HepG2 (cell line): ENCODE measurements at regions not wholly inside any gene's neighbourhood (a gene's known extent, or its start where the extent isn't known, plus 50 kb on each side); places are given as distances from the start of the nearest gene placed in this dataset.

Experiments
- ATAC-seq: fragments of 200-7000 bp; cut with Tn5 transposase; 3 replicates; pipeline ENCODE4 v1.9.1; 2020; ENCODE audit warnings: mild to moderate bottlenecking, moderate library complexity
- BruUV-seq: library from RNA; stranded (reverse); fragments of 400-500 nt; replicated peaks from 2 replicates; lab custom pipeline; 2021; lab: Mats Ljungman, UMichigan
- CTCF ChIA-PET: fragments of 300-600 bp; formaldehyde crosslinking; extraction: SDS; loops from one replicate; lab custom pipeline; 2021; ENCODE audit warnings: low total read pairs, inconsistent platforms, low intra/inter-chr PET ratio; lab: Yijun Ruan, JAX
- POLR2A ChIA-PET: fragments of 350-600 bp; sonication (Branson Sonifier 250); formaldehyde crosslinking; loops from one replicate; lab custom pipeline; 2020; ENCODE audit warnings: antibody characterized with exemption, inconsistent platforms; lab: Yijun Ruan, JAX
- DNase-seq: peaks from one replicate; pipeline ENCODE4 v3.0.0-alpha.2; 2015; ENCODE audit warnings: low spot score
- FAIRE-seq: peaks from 3 replicates; lab custom pipeline; 2011; peaks lifted over from hg19 to GRCh38; lab: Jason Lieb, UNC
- H2AFZ ChIP-seq: one replicate; pipeline ENCODE4 v1.6.1; 2011; ENCODE audit warnings: low read length, inconsistent platforms
- H3K27ac ChIP-seq: fragments of 300-600 bp; 3 replicates; pipeline ENCODE4 v1.8.0; 2011; ENCODE audit warnings: mixed run types, mild to moderate bottlenecking, mixed read lengths, low read length, inconsistent platforms; ENCODE audit not compliant: insufficient read depth; ENCODE audit errors: extremely low read length
- H3K27me3 ChIP-seq, 2 experiments: fragments of 200-600 bp in 1 of 2; 2 replicates in 1 of 2; 3 replicates in 1 of 2; pipeline versions ENCODE4 v1.6.0 to v1.8.0; 2011; ENCODE audit warnings: low read length in 2 of 2, mild to moderate bottlenecking in 2 of 2, moderate library complexity in 2 of 2, inconsistent platforms in 1 of 2; ENCODE audit not compliant: insufficient read depth in 2 of 2, control insufficient read depth in 1 of 2
- H3K36me3 ChIP-seq, 2 experiments: fragments of 200-600 bp in 1 of 2; replicated peaks in 1 of 2; 2 replicates in 1 of 2; 3 replicates in 1 of 2; pipeline versions ENCODE4 v1.5.1 to v1.8.0; 2011; ENCODE audit warnings: low read length in 2 of 2, inconsistent platforms in 1 of 2; ENCODE audit not compliant: insufficient read depth in 2 of 2, control insufficient read depth in 1 of 2
- H3K4me1 ChIP-seq: 2 replicates; pipeline ENCODE4 v1.5.1; 2012; ENCODE audit warnings: low read length, inconsistent platforms; ENCODE audit not compliant: insufficient read depth
- H3K4me2 ChIP-seq: 2 replicates; pipeline ENCODE4 v1.6.0; 2011; ENCODE audit warnings: low read depth, low read length, inconsistent platforms
- H3K4me3 ChIP-seq, 3 experiments: fragments of 200-600 bp in 1 of 3; sonication (generic), shearing (Covaris generic) in 1 of 3; replicated peaks in 1 of 3; 2 replicates each; pipeline ENCODE4 v1.5.1; 2011 to 2016; ENCODE audit warnings: low read length in 3 of 3, inconsistent platforms in 2 of 3, low read depth in 2 of 3, mild to moderate bottlenecking in 2 of 3, control low read depth in 1 of 3, mixed read lengths in 1 of 3; ENCODE audit not compliant: insufficient read depth in 1 of 3
- H3K79me2 ChIP-seq: one replicate; pipeline ENCODE4 v1.6.1; 2011; ENCODE audit warnings: low read length, inconsistent platforms; ENCODE audit not compliant: insufficient read depth
- H3K9ac ChIP-seq: 2 replicates; pipeline ENCODE4 v1.6.0; 2011; ENCODE audit warnings: mild to moderate bottlenecking, low read depth, low read length, inconsistent platforms; ENCODE audit not compliant: insufficient read depth
- H3K9me3 ChIP-seq: 2 replicates; pipeline ENCODE4 v1.5.1; 2012; ENCODE audit warnings: mild to moderate bottlenecking, low read length
- H4K20me1 ChIP-seq: 2 replicates; pipeline ENCODE4 v1.6.0; 2011; ENCODE audit warnings: inconsistent platforms, mild to moderate bottlenecking, low read length, moderate library complexity; ENCODE audit not compliant: insufficient read depth
- ATAD3A ChIP-seq: sonication (generic); formaldehyde crosslinking; IDR thresholded peaks from 2 replicates; pipeline ENCODE4 v1.4.0; 2020; ENCODE audit warnings: missing genetic modification reagents
- HMGA1 ChIP-seq: sonication (generic); formaldehyde crosslinking; conservative IDR thresholded peaks from 2 replicates; pipeline ENCODE4 v1.4.0; 2020; ENCODE audit warnings: missing genetic modification reagents
- NFIB ChIP-seq: sonication (generic); formaldehyde crosslinking; IDR thresholded peaks from 2 replicates; pipeline ENCODE4 v1.9.0; 2021; ENCODE audit warnings: missing genetic modification reagents, mild to moderate bottlenecking, borderline replicate concordance
- ZNF460 ChIP-seq: sonication (generic); formaldehyde crosslinking; IDR thresholded peaks from 2 replicates; pipeline ENCODE4 v1.5.1; 2020; ENCODE audit warnings: missing genetic modification reagents, mild to moderate bottlenecking, borderline replicate concordance
- ZNF737 ChIP-seq: sonication (generic); formaldehyde crosslinking; IDR thresholded peaks from 2 replicates; pipeline ENCODE4 v1.5.0; 2020; ENCODE audit warnings: missing genetic modification reagents, mild to moderate bottlenecking, borderline replicate concordance
- ZNF775 ChIP-seq: sonication (generic); formaldehyde crosslinking; IDR thresholded peaks from 2 replicates; pipeline ENCODE4 v1.4.0; 2020; ENCODE audit warnings: missing genetic modification reagents, mild to moderate bottlenecking, moderate library complexity, borderline replicate concordance
- ZNF792 ChIP-seq: IDR thresholded peaks from 2 replicates; pipeline ENCODE4 v1.6.1; 2016
- WGBS: methylation state at CpG from one replicate; pipeline ENCODE4 v1.1.6; 2017; ENCODE audit warnings: low lambda C conversion rate; 5-methylcytosine and 5-hydroxymethylcytosine counted together
- in situ Hi-C: cut with HindIII; loops from 2 replicates; pipeline ENCODE4 v1.10.0; 2017; ENCODE audit warnings: low pct_unique_long_range_greater_than_20kb; ENCODE audit not compliant: extremely low pct_ligation_motif_present
- intact Hi-C: fragments of 100-400 bp; cut with micrococcal nuclease; formaldehyde crosslinking; loops from one replicate; pipeline ENCODE4 v1.10.0; 2022; ENCODE audit not compliant: unreplicated experiment
- TF ChIP-seq, protein P1 (sequence below): sonication (generic); IDR thresholded peaks from 2 replicates; pipeline ENCODE4 v1.6.1; 2016; ENCODE audit warnings: low read depth, borderline replicate concordance
- TF ChIP-seq, protein P2 (sequence below): IDR thresholded peaks from 2 replicates; pipeline ENCODE4 v1.6.1; 2016; ENCODE audit warnings: mild to moderate bottlenecking, missing biosample characterization, missing genetic modification reagents
- TF ChIP-seq, protein P3 (sequence below): sonication (generic); formaldehyde crosslinking; IDR thresholded peaks from 2 replicates; pipeline ENCODE4 v1.5.1; 2020; ENCODE audit warnings: mild to moderate bottlenecking, missing genetic modification reagents
- TF ChIP-seq, protein P4 (sequence below): sonication (generic); formaldehyde crosslinking; IDR thresholded peaks from 2 replicates; pipeline ENCODE4 v1.9.0; 2021; ENCODE audit warnings: missing genetic modification reagents, mild to moderate bottlenecking, borderline replicate concordance
- TF ChIP-seq, protein P5 (sequence below): sonication (generic); formaldehyde crosslinking; IDR thresholded peaks from 2 replicates; pipeline ENCODE4 v1.5.1; 2020; ENCODE audit warnings: missing genetic modification reagents, mild to moderate bottlenecking, borderline replicate concordance

DNA sequence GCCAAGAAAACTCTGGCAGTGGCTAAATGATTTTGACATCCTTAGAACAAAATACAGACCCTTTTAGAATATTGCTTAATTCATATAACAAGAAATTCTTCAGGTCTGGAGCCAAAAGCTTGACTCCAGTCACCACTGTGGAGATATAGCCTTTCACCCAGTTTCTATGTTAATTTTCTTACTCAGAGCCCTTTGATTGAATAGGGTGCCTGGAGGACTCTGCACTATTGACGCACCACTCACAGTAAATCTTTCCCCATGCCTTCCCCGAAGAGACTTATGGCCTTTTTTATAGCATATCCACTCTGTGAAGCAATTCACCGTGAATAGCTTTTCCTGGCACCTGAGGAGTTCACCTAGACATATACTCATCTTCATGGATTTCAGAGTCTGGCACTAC, 613.8 kb downstream of the ZWINT start (continued):
- TF ChIP-seq ZNF460 (CRISPR knock-in tag), result no peak
- TF ChIP-seq, protein P1, sequence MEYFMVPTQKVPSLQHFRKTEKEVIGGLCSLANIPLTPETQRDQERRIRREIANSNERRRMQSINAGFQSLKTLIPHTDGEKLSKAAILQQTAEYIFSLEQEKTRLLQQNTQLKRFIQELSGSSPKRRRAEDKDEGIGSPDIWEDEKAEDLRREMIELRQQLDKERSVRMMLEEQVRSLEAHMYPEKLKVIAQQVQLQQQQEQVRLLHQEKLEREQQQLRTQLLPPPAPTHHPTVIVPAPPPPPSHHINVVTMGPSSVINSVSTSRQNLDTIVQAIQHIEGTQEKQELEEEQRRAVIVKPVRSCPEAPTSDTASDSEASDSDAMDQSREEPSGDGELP, result no peak
- TF ChIP-seq, protein P2, sequence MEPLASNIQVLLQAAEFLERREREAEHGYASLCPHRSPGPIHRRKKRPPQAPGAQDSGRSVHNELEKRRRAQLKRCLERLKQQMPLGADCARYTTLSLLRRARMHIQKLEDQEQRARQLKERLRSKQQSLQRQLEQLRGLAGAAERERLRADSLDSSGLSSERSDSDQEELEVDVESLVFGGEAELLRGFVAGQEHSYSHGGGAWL (CRISPR knock-in tag), result no peak

DNA sequence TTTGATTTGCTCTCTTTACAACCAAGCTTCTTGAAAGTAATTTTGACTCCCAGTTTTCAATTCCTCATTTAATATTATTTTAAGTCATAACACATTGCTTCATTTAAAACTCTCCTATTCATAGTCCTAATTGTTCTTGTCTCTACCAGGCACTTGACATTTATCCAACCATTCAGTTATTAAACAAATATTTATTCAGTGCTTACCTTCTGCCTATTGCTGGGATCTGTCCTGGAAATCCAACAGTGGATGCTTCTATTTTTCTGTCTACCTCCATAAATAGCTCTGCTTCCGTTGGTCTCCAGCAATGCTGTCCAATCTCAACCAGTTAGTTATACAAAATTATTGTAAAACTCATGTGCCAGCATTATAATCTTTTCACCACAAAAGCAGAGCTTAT, 615.1 kb downstream of the ZWINT start:
- Histone ChIP-seq H3K27ac (no peak overlapping the region), H4K20me1 (no peaks in the 10 kb centered on the region), H3K9me3 (no peaks in the 10 kb centered on the region), H2AFZ (no peak overlapping the region), H3K36me3 (no peaks in the 10 kb centered on the region), H3K79me2 (no peaks in the 10 kb centered on the region), H3K9ac (no peak overlapping the region), H3K4me2 (no peak overlapping the region), H3K4me1 (no peaks in the 10 kb centered on the region), H3K4me3 (no peak overlapping the region), H3K27me3 (no peaks in the 10 kb centered on the region)
- ChIA-PET POLR2A (no interaction called here), CTCF (no interaction called here)
- 3% methylated on average over 1 of the region's 1 CpG for WGBS
- intact Hi-C loops, result no loop called here
- DNase-seq (no peak), FAIRE-seq (no peak), ATAC-seq (no peak)
- TF ChIP-seq ATAD3A (no peak), ZNF775 (CRISPR knock-in tag) (no peak), ZNF792 (CRISPR knock-in tag) (no peak), ZNF737 (CRISPR knock-in tag) (no peak), HMGA1 (no peak), NFIB (CRISPR knock-in tag) (no peak)
- TF ChIP-seq, protein P3, sequence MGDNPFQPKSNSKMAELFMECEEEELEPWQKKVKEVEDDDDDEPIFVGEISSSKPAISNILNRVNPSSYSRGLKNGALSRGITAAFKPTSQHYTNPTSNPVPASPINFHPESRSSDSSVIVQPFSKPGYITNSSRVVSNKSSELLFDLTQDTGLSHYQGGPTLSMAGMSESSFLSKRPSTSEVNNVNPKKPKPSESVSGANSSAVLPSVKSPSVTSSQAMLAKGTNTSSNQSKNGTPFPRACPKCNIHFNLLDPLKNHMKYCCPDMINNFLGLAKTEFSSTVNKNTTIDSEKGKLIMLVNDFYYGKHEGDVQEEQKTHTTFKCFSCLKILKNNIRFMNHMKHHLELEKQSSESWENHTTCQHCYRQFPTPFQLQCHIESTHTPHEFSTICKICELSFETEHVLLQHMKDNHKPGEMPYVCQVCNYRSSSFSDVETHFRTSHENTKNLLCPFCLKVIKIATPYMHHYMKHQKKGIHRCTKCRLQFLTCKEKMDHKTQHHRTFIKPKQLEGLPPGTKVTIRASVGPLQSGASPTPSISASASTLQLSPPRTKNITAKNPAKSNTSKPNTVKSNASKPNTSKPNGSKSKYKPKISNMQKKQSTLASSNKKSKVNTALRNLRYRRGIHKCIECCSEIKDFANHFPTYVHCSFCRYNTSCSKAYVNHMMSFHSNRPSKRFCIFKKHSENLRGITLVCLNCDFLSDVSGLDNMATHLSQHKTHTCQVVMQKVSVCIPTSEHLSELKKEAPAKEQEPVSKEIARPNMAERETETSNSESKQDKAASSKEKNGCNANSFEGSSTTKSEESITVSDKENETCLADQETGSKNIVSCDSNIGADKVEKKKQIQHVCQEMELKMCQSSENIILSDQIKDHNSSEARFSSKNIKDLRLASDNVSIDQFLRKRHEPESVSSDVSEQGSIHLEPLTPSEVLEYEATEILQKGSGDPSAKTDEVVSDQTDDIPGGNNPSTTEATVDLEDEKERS (CRISPR knock-in tag), result no peak
- TF ChIP-seq, protein P4, sequence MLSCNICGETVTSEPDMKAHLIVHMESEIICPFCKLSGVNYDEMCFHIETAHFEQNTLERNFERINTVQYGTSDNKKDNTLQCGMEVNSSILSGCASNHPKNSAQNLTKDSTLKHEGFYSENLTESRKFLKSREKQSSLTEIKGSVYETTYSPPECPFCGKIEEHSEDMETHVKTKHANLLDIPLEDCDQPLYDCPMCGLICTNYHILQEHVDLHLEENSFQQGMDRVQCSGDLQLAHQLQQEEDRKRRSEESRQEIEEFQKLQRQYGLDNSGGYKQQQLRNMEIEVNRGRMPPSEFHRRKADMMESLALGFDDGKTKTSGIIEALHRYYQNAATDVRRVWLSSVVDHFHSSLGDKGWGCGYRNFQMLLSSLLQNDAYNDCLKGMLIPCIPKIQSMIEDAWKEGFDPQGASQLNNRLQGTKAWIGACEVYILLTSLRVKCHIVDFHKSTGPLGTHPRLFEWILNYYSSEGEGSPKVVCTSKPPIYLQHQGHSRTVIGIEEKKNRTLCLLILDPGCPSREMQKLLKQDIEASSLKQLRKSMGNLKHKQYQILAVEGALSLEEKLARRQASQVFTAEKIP (CRISPR knock-in tag), result no peak
- TF ChIP-seq, protein P5, sequence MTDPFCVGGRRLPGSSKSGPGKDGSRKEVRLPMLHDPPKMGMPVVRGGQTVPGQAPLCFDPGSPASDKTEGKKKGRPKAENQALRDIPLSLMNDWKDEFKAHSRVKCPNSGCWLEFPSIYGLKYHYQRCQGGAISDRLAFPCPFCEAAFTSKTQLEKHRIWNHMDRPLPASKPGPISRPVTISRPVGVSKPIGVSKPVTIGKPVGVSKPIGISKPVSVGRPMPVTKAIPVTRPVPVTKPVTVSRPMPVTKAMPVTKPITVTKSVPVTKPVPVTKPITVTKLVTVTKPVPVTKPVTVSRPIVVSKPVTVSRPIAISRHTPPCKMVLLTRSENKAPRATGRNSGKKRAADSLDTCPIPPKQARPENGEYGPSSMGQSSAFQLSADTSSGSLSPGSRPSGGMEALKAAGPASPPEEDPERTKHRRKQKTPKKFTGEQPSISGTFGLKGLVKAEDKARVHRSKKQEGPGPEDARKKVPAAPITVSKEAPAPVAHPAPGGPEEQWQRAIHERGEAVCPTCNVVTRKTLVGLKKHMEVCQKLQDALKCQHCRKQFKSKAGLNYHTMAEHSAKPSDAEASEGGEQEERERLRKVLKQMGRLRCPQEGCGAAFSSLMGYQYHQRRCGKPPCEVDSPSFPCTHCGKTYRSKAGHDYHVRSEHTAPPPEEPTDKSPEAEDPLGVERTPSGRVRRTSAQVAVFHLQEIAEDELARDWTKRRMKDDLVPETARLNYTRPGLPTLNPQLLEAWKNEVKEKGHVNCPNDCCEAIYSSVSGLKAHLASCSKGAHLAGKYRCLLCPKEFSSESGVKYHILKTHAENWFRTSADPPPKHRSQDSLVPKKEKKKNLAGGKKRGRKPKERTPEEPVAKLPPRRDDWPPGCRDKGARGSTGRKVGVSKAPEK (CRISPR knock-in tag), result no peak
- in situ Hi-C loops, result loop anchor here (25.0 kb wide), 1 partner anchor 659 kb away; no protein-coding TSS in a partner anchor
- no TSS peak for BruUV-seq
